SKM-1 treated with dmso at 0.1 percent for 144 hours (cell line): ENCODE measurements at regions not wholly inside any gene's neighbourhood (a gene's known extent, or its start where the extent isn't known, plus 50 kb on each side); places are given as distances from the start of the nearest gene placed in this dataset.

Experiments
- DNase-seq: peaks from one replicate; lab custom pipeline; 2025; ENCODE audit not compliant: unreplicated experiment; lab: John Stamatoyannopoulos, UW

DNA sequence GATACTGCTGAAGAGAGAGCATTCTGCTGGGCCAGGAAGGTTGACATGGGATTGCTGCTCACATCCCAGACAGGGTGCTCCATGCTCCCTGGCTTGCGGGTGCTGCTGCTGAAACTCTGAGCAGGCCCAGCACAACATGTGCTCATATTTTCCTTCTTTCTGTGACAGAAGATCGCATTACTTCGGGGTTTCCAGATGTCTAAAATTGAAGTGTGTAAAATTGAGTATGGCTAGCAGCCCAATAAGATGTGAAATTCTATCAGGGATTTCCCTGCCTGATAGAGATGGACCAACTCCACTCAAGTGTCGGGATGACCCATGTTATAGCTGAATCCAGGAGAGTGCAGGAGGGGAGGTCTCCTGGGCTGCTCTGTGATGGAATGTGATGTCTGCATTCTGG is 55.6 kb upstream of the KL start:
- no peak for DNase-seq

DNA sequence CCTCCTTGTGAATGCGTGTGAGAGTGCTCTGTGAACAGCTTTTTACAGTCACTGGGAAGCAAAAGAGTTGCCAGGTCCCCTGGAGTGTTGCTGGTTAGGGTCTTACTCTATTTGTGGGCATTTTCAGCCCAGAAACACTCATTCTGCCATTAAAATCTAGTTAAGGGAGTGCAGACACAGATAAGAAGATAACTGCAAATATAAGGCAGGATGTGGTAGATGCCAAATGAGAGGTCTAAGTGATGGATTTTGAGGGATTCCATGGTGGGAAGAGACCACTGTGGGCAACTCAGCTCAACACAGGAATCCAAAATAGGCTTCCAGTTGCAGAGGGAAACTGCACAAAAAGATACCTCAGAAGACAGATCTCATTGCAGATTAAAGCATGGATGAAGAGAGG is 54.5 kb upstream of the KL start:
- DNase-seq, result no peak

DNA sequence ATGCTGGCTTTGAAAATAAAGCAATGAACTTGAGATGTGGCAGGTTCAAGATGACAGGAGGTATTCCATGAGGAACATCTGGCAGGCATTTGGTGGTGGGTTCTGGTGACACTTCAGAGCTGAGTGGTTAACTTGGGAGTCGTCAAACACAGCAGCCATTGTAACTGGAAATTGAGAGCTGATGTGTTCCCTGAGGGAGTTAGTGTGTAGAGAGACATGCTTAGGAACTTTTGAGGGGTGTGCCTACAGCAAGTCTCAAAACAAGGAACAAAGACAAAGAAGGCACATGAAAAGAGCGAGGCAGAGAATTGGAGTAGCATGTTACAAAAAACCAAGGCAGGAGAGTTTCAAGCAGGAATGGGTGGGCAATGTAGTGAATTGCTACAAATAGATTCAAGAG is 53.9 kb upstream of the KL start:
- no peak for DNase-seq

DNA sequence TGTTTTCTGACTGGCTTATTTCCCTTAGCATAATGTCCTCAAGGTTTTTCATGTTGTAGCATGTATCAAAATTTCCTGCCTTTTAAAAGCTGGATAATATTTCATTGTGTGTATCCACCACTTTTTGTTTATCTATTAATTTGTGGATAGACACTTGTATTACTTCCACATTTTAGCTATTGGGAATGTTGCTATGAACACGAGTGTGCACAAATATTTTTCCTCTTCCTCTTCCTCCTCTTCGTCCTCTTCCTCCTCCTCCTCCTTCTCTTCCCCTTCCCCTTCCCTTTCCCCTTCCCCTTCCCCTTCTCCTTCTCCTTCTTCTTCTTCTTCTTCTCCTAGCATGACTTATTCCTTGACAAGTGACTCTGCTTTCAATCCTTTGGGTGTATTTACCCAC is 51.2 kb upstream of the KL start:
- no peak for DNase-seq
